GM21515 (cell line): ENCODE measurements at regions not wholly inside any gene's neighbourhood (a gene's known extent, or its start where the extent isn't known, plus 50 kb on each side); places are given as distances from the start of the nearest gene placed in this dataset.
"Not testable (repeated sequence)": the region's sequence is repeated elsewhere in the genome, so short reads cannot be mapped to it uniquely, and the experiment has no call there.

Experiments
- ATAC-seq: cut with Tn5 transposase; IDR thresholded peaks from one replicate; pipeline ENCODE4 v1.9.1; 2021; ENCODE audit not compliant: unreplicated experiment

GRCh38 chr10:65065278-65065677 is 1544.1 kb downstream of the REEP3 start:
- ATAC-seq, result no peak

- no peak for ATAC-seq
Observed at GRCh38 chr10:65083222-65083621, 1562.0 kb downstream of the REEP3 start.

- no peak for ATAC-seq
Observed at GRCh38 chr10:65090991-65091390, 1569.8 kb downstream of the REEP3 start.

GRCh38 chr10:65100146-65100545 is 1578.9 kb downstream of the REEP3 start:
- ATAC-seq, result no peak

GRCh38 chr10:65100881-65101280 is 1579.7 kb downstream of the REEP3 start:
- not testable (repeated sequence) for ATAC-seq

- ATAC-seq, result no peak
Observed at GRCh38 chr10:65110009-65110408, 1588.8 kb downstream of the REEP3 start.

- not testable (repeated sequence) for ATAC-seq
Observed at GRCh38 chr10:65111059-65111458, 1589.9 kb downstream of the REEP3 start.

- no peak for ATAC-seq
Observed at GRCh38 chr10:65112573-65112972, 1591.4 kb downstream of the REEP3 start.

GRCh38 chr10:65123120-65123519 is 1601.9 kb downstream of the REEP3 start:
- ATAC-seq, result no peak

GRCh38 chr10:65125212-65125611 is 1604.0 kb downstream of the REEP3 start:
- ATAC-seq, result no peak

- no peak for ATAC-seq
Observed at GRCh38 chr10:65126288-65126687, 1605.1 kb downstream of the REEP3 start.

- ATAC-seq, result no peak
Observed at GRCh38 chr10:65128277-65128676, 1607.1 kb downstream of the REEP3 start.

- ATAC-seq, result no peak
Observed at GRCh38 chr10:65130162-65130758, 1609.1 kb downstream of the REEP3 start.

GRCh38 chr10:65133652-65134051 is 1612.5 kb downstream of the REEP3 start:
- ATAC-seq, result no peak

GRCh38 chr10:65135508-65135907 is 1614.3 kb downstream of the REEP3 start:
- ATAC-seq, result no peak

- ATAC-seq, result no peak
Observed at GRCh38 chr10:65142641-65143435, 1621.6 kb downstream of the REEP3 start.

- no peak for ATAC-seq
Observed at GRCh38 chr10:65143723-65144122, 1622.5 kb downstream of the REEP3 start.

- no peak for ATAC-seq
Observed at GRCh38 chr10:65149878-65150277, 1628.7 kb downstream of the REEP3 start.

- no peak for ATAC-seq
Observed at GRCh38 chr10:65166272-65166671, 1645.1 kb downstream of the REEP3 start.

- ATAC-seq, result no peak
Observed at GRCh38 chr10:65172249-65172648, 1651.0 kb downstream of the REEP3 start.

- ATAC-seq, result no peak
Observed at GRCh38 chr10:65176994-65177393, 1655.8 kb downstream of the REEP3 start.

- ATAC-seq, result no peak
Observed at GRCh38 chr10:65183236-65183635, 1662.0 kb downstream of the REEP3 start.

GRCh38 chr10:65186668-65187067 is 1665.5 kb downstream of the REEP3 start:
- ATAC-seq, result not testable (repeated sequence)
